NB4 (cell line): ENCODE measurements at regions not wholly inside any gene's neighbourhood (a gene's known extent, or its start where the extent isn't known, plus 50 kb on each side); places are given as distances from the start of the nearest gene placed in this dataset.
"Not testable (repeated sequence)": the region's sequence is repeated elsewhere in the genome, so short reads cannot be mapped to it uniquely, and the experiment has no call there.

Source experiments
- DNase-seq: peaks from one replicate; pipeline ENCODE4 v3.0.0; 2010; ENCODE audit warnings: low read depth
- H3K4me3 ChIP-seq: one replicate; pipeline ENCODE4 v1.5.1; 2011; ENCODE audit warnings: mild to moderate bottlenecking, low read depth, low read length, moderate library complexity
- CTCF ChIP-seq: IDR thresholded peaks from one replicate; pipeline ENCODE4 v1.5.1; 2012; ENCODE audit warnings: low read depth, low read length
- MAX ChIP-seq: IDR thresholded peaks from 2 replicates; pipeline ENCODE4 v1.6.1; 2011; ENCODE audit warnings: low read depth, low read length
- MYC ChIP-seq: IDR thresholded peaks from 2 replicates; pipeline ENCODE4 v1.6.1; 2011; ENCODE audit warnings: low read depth, low read length
- POLR2A ChIP-seq: IDR thresholded peaks from 2 replicates; pipeline ENCODE4 v1.6.1; 2011; ENCODE audit warnings: mild to moderate bottlenecking; ENCODE audit not compliant: insufficient read length; ENCODE audit errors: extremely low read depth

- TF ChIP-seq MYC = no peak
- TF ChIP-seq MAX = no peak
- no peak for TF ChIP-seq POLR2A
- no peak for TF ChIP-seq CTCF
- DNase-seq = no peak
- H3K4me3 ChIP-seq = no peak overlapping the region
Observed at GRCh38 chr4:111955001-111955400, 190.3 kb upstream of the FAM241A start.

GRCh38 chr4:111957116-111957515 lies 188.1 kb upstream of the FAM241A start:
- no peak overlapping the region for H3K4me3 ChIP-seq
- DNase-seq = no peak
- no peak for TF ChIP-seq MAX
- no peak for TF ChIP-seq POLR2A
- TF ChIP-seq CTCF = no peak
- TF ChIP-seq MYC = no peak

- H3K4me3 ChIP-seq = no peak overlapping the region
- no peak for DNase-seq
- no peak for TF ChIP-seq CTCF
- TF ChIP-seq POLR2A = no peak
- TF ChIP-seq MAX = no peak
- no peak for TF ChIP-seq MYC
Observed at GRCh38 chr4:111957997-111958396, 187.3 kb upstream of the FAM241A start.

GRCh38 chr4:111959222-111959621 lies 186.0 kb upstream of the FAM241A start:
- peak; percentile 80 for DNase-seq
- no peak overlapping the region for H3K4me3 ChIP-seq
- TF ChIP-seq CTCF (no peak), MYC (no peak), POLR2A (no peak), MAX (no peak)

GRCh38 chr4:111960241-111960667 lies 185.0 kb upstream of the FAM241A start:
- DNase-seq = peak; percentile 82
- no peak overlapping the region for H3K4me3 ChIP-seq

GRCh38 chr4:111961026-111961425 lies 184.2 kb upstream of the FAM241A start:
- not testable (repeated sequence) for DNase-seq, H3K4me3 ChIP-seq

More at GRCh38 chr4:111960241-111960667, 185.0 kb upstream of the FAM241A start:
- peak; percentile 61 for TF ChIP-seq MAX
- no peak for TF ChIP-seq MYC

- H3K4me3 ChIP-seq = no peak overlapping the region
- TF ChIP-seq MYC (no peak), MAX (no peak), POLR2A (no peak), CTCF (no peak)
- DNase-seq = no peak
Observed at GRCh38 chr4:111961809-111962208, 183.4 kb upstream of the FAM241A start.
